ENCODE measurements at regions not wholly inside any gene's neighbourhood (a gene's known extent, or its start where the extent isn't known, plus 50 kb on each side); places are given as distances from the start of the nearest gene placed in this dataset.

DNA sequence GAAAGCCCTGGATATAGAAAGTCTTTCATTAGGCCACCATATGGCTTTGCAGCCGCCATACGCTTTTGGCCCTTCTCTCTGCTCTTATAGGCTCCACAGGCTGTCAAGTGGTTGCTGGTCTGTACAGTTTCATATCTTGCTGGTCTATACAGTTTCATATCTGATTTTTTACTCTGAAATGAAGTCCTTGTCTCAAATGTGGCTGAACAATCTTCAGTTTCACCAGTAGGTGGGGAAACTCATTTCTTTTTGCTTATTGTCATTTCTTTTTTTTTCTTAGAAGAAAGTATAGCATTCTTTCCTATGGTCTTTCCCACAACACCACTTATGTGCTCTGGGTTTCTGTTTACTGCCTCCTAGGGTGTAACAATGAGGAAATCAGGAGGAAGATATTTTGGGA, 771.4 kb upstream of the MMS22L start:
- TF ChIP-seq, protein P1, sequence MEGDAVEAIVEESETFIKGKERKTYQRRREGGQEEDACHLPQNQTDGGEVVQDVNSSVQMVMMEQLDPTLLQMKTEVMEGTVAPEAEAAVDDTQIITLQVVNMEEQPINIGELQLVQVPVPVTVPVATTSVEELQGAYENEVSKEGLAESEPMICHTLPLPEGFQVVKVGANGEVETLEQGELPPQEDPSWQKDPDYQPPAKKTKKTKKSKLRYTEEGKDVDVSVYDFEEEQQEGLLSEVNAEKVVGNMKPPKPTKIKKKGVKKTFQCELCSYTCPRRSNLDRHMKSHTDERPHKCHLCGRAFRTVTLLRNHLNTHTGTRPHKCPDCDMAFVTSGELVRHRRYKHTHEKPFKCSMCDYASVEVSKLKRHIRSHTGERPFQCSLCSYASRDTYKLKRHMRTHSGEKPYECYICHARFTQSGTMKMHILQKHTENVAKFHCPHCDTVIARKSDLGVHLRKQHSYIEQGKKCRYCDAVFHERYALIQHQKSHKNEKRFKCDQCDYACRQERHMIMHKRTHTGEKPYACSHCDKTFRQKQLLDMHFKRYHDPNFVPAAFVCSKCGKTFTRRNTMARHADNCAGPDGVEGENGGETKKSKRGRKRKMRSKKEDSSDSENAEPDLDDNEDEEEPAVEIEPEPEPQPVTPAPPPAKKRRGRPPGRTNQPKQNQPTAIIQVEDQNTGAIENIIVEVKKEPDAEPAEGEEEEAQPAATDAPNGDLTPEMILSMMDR (IDR thresholded peaks at IDR 0.05), result no peak
- no peak for TF ChIP-seq POLR2A (IDR thresholded peaks at IDR 0.05)
- TF ChIP-seq POLR2AphosphoS5 (IDR thresholded peaks at IDR 0.05), result no peak
- TF ChIP-seq EP300 (IDR thresholded peaks at IDR 0.05), result no peak
